HCT116 (cell line): ENCODE measurements at regions not wholly inside any gene's neighbourhood (a gene's known extent, or its start where the extent isn't known, plus 50 kb on each side); places are given as distances from the start of the nearest gene placed in this dataset.

Source experiments
- ATAC-seq: fragments of 200-7000 bp; cut with Tn5 transposase; 2 replicates; pipeline ENCODE4 v1.9.1; 2020; ENCODE audit warnings: mild to moderate bottlenecking, moderate library complexity
- BruUV-seq: library from RNA; stranded (reverse); fragments of 400-500 nt; replicated peaks from 2 replicates; lab custom pipeline; 2021; lab: Mats Ljungman, UMichigan
- CTCF ChIA-PET: fragments of 300-600 bp; sonication (Branson Sonifier 250); formaldehyde crosslinking; loops from one replicate; lab custom pipeline; 2021; ENCODE audit warnings: antibody characterized with exemption; lab: Charles Lee
- POLR2A ChIA-PET: fragments of 300-600, 350-600 bp; sonication (Branson Sonifier 250); formaldehyde crosslinking; loops from one replicate; lab custom pipeline; 2021; ENCODE audit warnings: antibody characterized with exemption; lab: Charles Lee
- RAD21 ChIA-PET, 2 experiments: fragments of 300-600 bp; sonication (Branson Sonifier 250); formaldehyde crosslinking; loops; one replicate each; lab custom pipeline; 2023; ENCODE audit warnings: low total read pairs in 2 of 2; ENCODE audit not compliant: uncharacterized antibody in 2 of 2, unreplicated experiment in 2 of 2, low non-redundant PET in 1 of 2; lab: Charles Lee
- DNase-seq: peaks from one replicate; pipeline ENCODE4 v3.0.0-alpha.2; 2010; ENCODE audit warnings: low read depth, low spot score
- H2AFZ ChIP-seq: fragments of 200-600 bp; shearing (Covaris generic), sonication (generic); 2 replicates; pipeline ENCODE4 v1.6.1; 2017; ENCODE audit warnings: low read depth, mixed run types, mixed read lengths, antibody characterized with exemption, low read length; ENCODE audit not compliant: poor library complexity, severe bottlenecking
- H3K27ac ChIP-seq: 2 replicates; pipeline ENCODE4 v1.5.1; 2012; ENCODE audit warnings: low read depth, low read length
- H3K27me3 ChIP-seq: fragments of 200-600 bp; sonication (generic); 2 replicates; pipeline ENCODE4 v1.6.1; 2016; ENCODE audit warnings: mixed run types, low read length, mixed read lengths; ENCODE audit not compliant: insufficient read depth
- H3K36me3 ChIP-seq, 2 experiments: fragments of 200-500 bp in 1 of 2; fragments of 200-600 bp in 1 of 2; sonication (Bioruptor generic) in 1 of 2; sonication (generic) in 1 of 2; 2 replicates each; pipeline versions ENCODE4 v1.5.1 to v1.6.1; 2014 to 2016; ENCODE audit warnings: low read length in 2 of 2, inconsistent platforms in 1 of 2, mixed read lengths in 1 of 2, mixed run types in 1 of 2; ENCODE audit not compliant: insufficient read depth in 2 of 2, control insufficient read depth in 1 of 2
- H3K4me1 ChIP-seq, 2 experiments: fragments of 200-600 bp in 1 of 2; sonication (generic) in 1 of 2; 2 replicates each; pipeline versions ENCODE4 v1.5.1 to v1.6.1; 2012 to 2017; ENCODE audit warnings: low read length in 2 of 2, inconsistent platforms in 1 of 2, mild to moderate bottlenecking in 1 of 2, mixed read lengths in 1 of 2, mixed run types in 1 of 2, moderate library complexity in 1 of 2; ENCODE audit not compliant: insufficient read depth in 2 of 2, control insufficient read depth in 1 of 2
- H3K4me2 ChIP-seq: fragments of 200-600 bp; sonication (generic); 2 replicates; pipeline ENCODE4 v1.6.1; 2017; ENCODE audit warnings: mixed run types, low read length, mixed read lengths
- H3K4me3 ChIP-seq, 2 experiments: fragments of 200-600 bp in 1 of 2; sonication (generic) in 1 of 2; replicated peaks in 1 of 2; 2 replicates each; pipeline ENCODE4 v1.5.1; 2011 to 2016; ENCODE audit warnings: low read length in 2 of 2, control low read depth in 1 of 2, low read depth in 1 of 2, mild to moderate bottlenecking in 1 of 2, mixed read lengths in 1 of 2, mixed run types in 1 of 2
- H3K79me2 ChIP-seq: fragments of 200-600 bp; sonication (generic); 2 replicates; pipeline ENCODE4 v1.6.1; 2017; ENCODE audit warnings: mild to moderate bottlenecking, mixed run types, low read length, moderate library complexity, mixed read lengths; ENCODE audit not compliant: insufficient read depth
- H3K9ac ChIP-seq: fragments of 200-600 bp; sonication (generic); 2 replicates; pipeline ENCODE4 v1.6.1; 2016; ENCODE audit warnings: low read length, mixed read lengths
- H3K9me2 ChIP-seq: fragments of 200-600 bp; sonication (generic), shearing (Covaris generic); 2 replicates; pipeline ENCODE4 v1.6.1; 2017; ENCODE audit warnings: mixed run types, mild to moderate bottlenecking, moderate library complexity; ENCODE audit not compliant: insufficient read depth
- H3K9me3 ChIP-seq, 2 experiments: fragments of 200-500 bp in 1 of 2; fragments of 200-600 bp in 1 of 2; sonication (Bioruptor generic) in 1 of 2; sonication (generic) in 1 of 2; 2 replicates each; pipeline ENCODE4 v1.6.1; 2014 to 2017; ENCODE audit warnings: low read length in 2 of 2, mixed read lengths in 2 of 2, inconsistent platforms in 1 of 2, low read depth in 1 of 2, mild to moderate bottlenecking in 1 of 2, mixed run types in 1 of 2, moderate library complexity in 1 of 2; ENCODE audit not compliant: control insufficient read depth in 1 of 2, insufficient read depth in 1 of 2
- H4K20me1 ChIP-seq: fragments of 200-600 bp; sonication (generic), shearing (Covaris generic); 2 replicates; pipeline ENCODE4 v1.6.1; 2017; ENCODE audit warnings: mixed run types, mild to moderate bottlenecking, moderate library complexity; ENCODE audit not compliant: insufficient read depth
- ATF3 ChIP-seq: IDR thresholded peaks from 2 replicates; pipeline ENCODE4 v1.6.1; 2012
- CEBPB ChIP-seq: IDR thresholded peaks from 2 replicates; pipeline ENCODE4 v1.6.1; 2012; ENCODE audit warnings: low read depth
- ELF1 ChIP-seq: IDR thresholded peaks from 2 replicates; pipeline ENCODE4 v1.6.1; 2012; ENCODE audit warnings: low read depth, borderline replicate concordance
- EZH2 ChIP-seq: fragments of 200-600 bp; sonication (generic); IDR thresholded peaks from 2 replicates; pipeline ENCODE4 v1.6.1; 2017; ENCODE audit warnings: antibody characterized with exemption, mixed run types
- JUND ChIP-seq: IDR thresholded peaks from 2 replicates; pipeline ENCODE4 v1.6.1; 2012
- POLR2AphosphoS5 ChIP-seq: IDR thresholded peaks from 2 replicates; pipeline ENCODE4 v1.6.1; 2011; ENCODE audit warnings: mild to moderate bottlenecking, low read depth, low read length, moderate library complexity
- RAD21 ChIP-seq: IDR thresholded peaks from 2 replicates; pipeline ENCODE4 v1.6.1; 2012; ENCODE audit warnings: low read depth, mild to moderate bottlenecking
- SP1 ChIP-seq: IDR thresholded peaks from 2 replicates; pipeline ENCODE4 v1.6.1; 2012; ENCODE audit warnings: low read depth
- YY1 ChIP-seq: IDR thresholded peaks from 2 replicates; pipeline ENCODE4 v1.6.1; 2011; ENCODE audit warnings: low read length, low read depth, moderate library complexity, mild to moderate bottlenecking; ENCODE audit not compliant: insufficient replicate concordance; ENCODE audit errors: extremely low read depth
- ZFX ChIP-seq: fragments of 450-650 bp; IDR thresholded peaks from 2 replicates; pipeline ENCODE4 v1.6.1; 2017
- ZNF274 ChIP-seq: fragments of 200-500 bp; sonication (Bioruptor generic); IDR thresholded peaks from 2 replicates; pipeline ENCODE4 v1.6.1; 2014; ENCODE audit warnings: mild to moderate bottlenecking, low read depth, low read length, inconsistent platforms
- intact Hi-C: fragments of 100-400 bp; cut with micrococcal nuclease; formaldehyde crosslinking; loops from 2 replicates; pipeline ENCODE4 v1.10.0; 2022

- Histone ChIP-seq H3K27me3 (no peaks in the 10 kb centered on the region), H3K9me3 (peaks cover 5 to 26% of the 10 kb centered on the region in 2 experiments; a peak in 2 of 4 replicates), H3K9ac (no peak overlapping the region), H3K27ac (no peak overlapping the region), H3K79me2 (no peaks in the 10 kb centered on the region), H3K4me1 (no peaks in the 10 kb centered on the region), H3K4me2 (no peak overlapping the region), H2AFZ (no peak overlapping the region), H3K4me3 (no peak overlapping the region), H4K20me1 (no peaks in the 10 kb centered on the region), H3K9me2 (no peaks in the 10 kb centered on the region), H3K36me3 (no peaks in the 10 kb centered on the region)
- no peak for TF ChIP-seq EZH2
- no peak for TF ChIP-seq ZNF274
- DNase-seq (no peak), ATAC-seq (no peak)
- ChIA-PET POLR2A (no interaction called here), CTCF (no interaction called here), RAD21 (no interaction called here)
- intact Hi-C loops: no loop called here
- no TSS peak for BruUV-seq
Observed at GRCh38 chr7:68478326-68478725, 1119.9 kb upstream of the AUTS2 start.

- RAD21 ChIA-PET: no interaction called here
- no peak for DNase-seq
- intact Hi-C loops: no loop called here
- no peak for ATAC-seq
- H3K9me3 ChIP-seq: peaks cover 0 to 18% of the 10 kb centered on the region in 2 experiments; a peak in 2 of 4 replicates
- H3K4me2 ChIP-seq: no peak overlapping the region
- H2AFZ ChIP-seq: no peak overlapping the region
- BruUV-seq: no TSS peak
- H3K27ac ChIP-seq: no peak overlapping the region
- CTCF ChIA-PET: no interaction called here
- no peaks in the 10 kb centered on the region for H3K27me3 ChIP-seq
- TF ChIP-seq JUND (no peak), ATF3 (no peak), CEBPB (no peak), YY1 (no peak), ELF1 (no peak), ZNF274 (no peak), RAD21 (no peak), SP1 (no peak), POLR2AphosphoS5 (no peak), ZFX (no peak)
- H4K20me1 ChIP-seq: no peaks in the 10 kb centered on the region
- POLR2A ChIA-PET: no interaction called here
- no peaks in the 10 kb centered on the region for H3K9me2 ChIP-seq
- no peaks in the 10 kb centered on the region for H3K4me1 ChIP-seq
- no peak overlapping the region for H3K4me3 ChIP-seq
- no peaks in the 10 kb centered on the region for H3K36me3 ChIP-seq
- no peak overlapping the region for H3K9ac ChIP-seq
- H3K79me2 ChIP-seq: no peaks in the 10 kb centered on the region
Observed at GRCh38 chr7:68482800-68483199, 1115.5 kb upstream of the AUTS2 start.
